NB4 (cell line): ENCODE measurements at regions not wholly inside any gene's neighbourhood (a gene's known extent, or its start where the extent isn't known, plus 50 kb on each side); places are given as distances from the start of the nearest gene placed in this dataset.

Source experiments
- DNase-seq: peaks from one replicate; pipeline ENCODE4 v3.0.0; 2010; ENCODE audit warnings: low read depth
- H3K4me3 ChIP-seq: one replicate; pipeline ENCODE4 v1.5.1; 2011; ENCODE audit warnings: mild to moderate bottlenecking, low read depth, low read length, moderate library complexity
- CTCF ChIP-seq: IDR thresholded peaks from one replicate; pipeline ENCODE4 v1.5.1; 2012; ENCODE audit warnings: low read depth, low read length
- MAX ChIP-seq: IDR thresholded peaks from 2 replicates; pipeline ENCODE4 v1.6.1; 2011; ENCODE audit warnings: low read depth, low read length
- MYC ChIP-seq: IDR thresholded peaks from 2 replicates; pipeline ENCODE4 v1.6.1; 2011; ENCODE audit warnings: low read depth, low read length
- POLR2A ChIP-seq: IDR thresholded peaks from 2 replicates; pipeline ENCODE4 v1.6.1; 2011; ENCODE audit warnings: mild to moderate bottlenecking; ENCODE audit not compliant: insufficient read length; ENCODE audit errors: extremely low read depth

- H3K4me3 ChIP-seq: no peak overlapping the region
- TF ChIP-seq CTCF (no peak), MAX (no peak), MYC (no peak), POLR2A (no peak)
- DNase-seq: no peak
Observed at GRCh38 chr6:145082359-145082758, 653.0 kb downstream of the EPM2A start.

- no peak for TF ChIP-seq CTCF
- no peak; the same call in 1 of the 2 replicates for TF ChIP-seq MAX
- no peak for TF ChIP-seq POLR2A
- TF ChIP-seq MYC: no peak
- peak; percentile 68 for DNase-seq
- no peak overlapping the region for H3K4me3 ChIP-seq
Observed at GRCh38 chr6:145086197-145086596, 649.1 kb downstream of the EPM2A start.

GRCh38 chr6:145087034-145087433, 648.3 kb downstream of the EPM2A start:
- TF ChIP-seq MYC (no peak), POLR2A (no peak), CTCF (no peak), MAX (no peak)
- no peak overlapping the region for H3K4me3 ChIP-seq
- no peak for DNase-seq

GRCh38 chr6:145090801-145091585, 644.3 kb downstream of the EPM2A start:
- TF ChIP-seq MYC: no peak
- TF ChIP-seq MAX: no peak
- TF ChIP-seq POLR2A: no peak
- TF ChIP-seq CTCF: no peak
- DNase-seq: no peak
- no peak overlapping the region for H3K4me3 ChIP-seq

GRCh38 chr6:145091586-145092142, 643.7 kb downstream of the EPM2A start:
- TF ChIP-seq POLR2A (no peak), CTCF (no peak), MAX (no peak), MYC (no peak)
- no peak for DNase-seq
- H3K4me3 ChIP-seq: no peak overlapping the region
